ENCODE measurements at regions not wholly inside any gene's neighbourhood (a gene's known extent, or its start where the extent isn't known, plus 50 kb on each side); places are given as distances from the start of the nearest gene placed in this dataset.

- no peaks in the 10 kb centered on the region for H3K9me3 ChIP-seq
- no peak for DNase-seq (ENCODE audit: low spot score in 2 of 2)
- no peak overlapping the region for H3K4me3 ChIP-seq
- no peaks in the 10 kb centered on the region for H3K27me3 ChIP-seq (ENCODE audit: low read depth)
- in situ Hi-C loops (cut with MboI; ENCODE audit: low sequenced_read_pairs) = no loop called here
- H3K36me3 ChIP-seq (replicated peaks) = no peaks in the 10 kb centered on the region
- no peaks in the 10 kb centered on the region for H3K4me1 ChIP-seq
Observed at GRCh38 chr6:6405031-6405430, 84.6 kb upstream of the F13A1 start.

- no peaks in the 10 kb centered on the region for H3K4me1 ChIP-seq
- DNase-seq (ENCODE audit: low spot score in 2 of 2) = no peak
- in situ Hi-C loops (cut with MboI; ENCODE audit: low sequenced_read_pairs) = no loop called here
- H3K4me3 ChIP-seq = no peak overlapping the region
- no peaks in the 10 kb centered on the region for H3K27me3 ChIP-seq (ENCODE audit: low read depth)
- no peaks in the 10 kb centered on the region for H3K36me3 ChIP-seq (replicated peaks)
- H3K9me3 ChIP-seq = no peaks in the 10 kb centered on the region
Observed at GRCh38 chr6:6405997-6406714, 85.7 kb upstream of the F13A1 start.

GRCh38 chr6:6406715-6407070 is 86.2 kb upstream of the F13A1 start:
- H3K4me1 ChIP-seq = no peaks in the 10 kb centered on the region
- H3K36me3 ChIP-seq (replicated peaks) = no peaks in the 10 kb centered on the region
- no peaks in the 10 kb centered on the region for H3K9me3 ChIP-seq
- DNase-seq (ENCODE audit: low spot score in 2 of 2) = no peak
- no peak overlapping the region for H3K4me3 ChIP-seq
- in situ Hi-C loops (cut with MboI; ENCODE audit: low sequenced_read_pairs) = no loop called here
- H3K27me3 ChIP-seq (ENCODE audit: low read depth) = no peaks in the 10 kb centered on the region

GRCh38 chr6:6407071-6407741 is 86.7 kb upstream of the F13A1 start:
- H3K4me3 ChIP-seq = no peak overlapping the region
- no peaks in the 10 kb centered on the region for H3K4me1 ChIP-seq
- DNase-seq (ENCODE audit: low spot score in 2 of 2) = no peak
- in situ Hi-C loops (cut with MboI; ENCODE audit: low sequenced_read_pairs) = no loop called here
- no peaks in the 10 kb centered on the region for H3K36me3 ChIP-seq (replicated peaks)
- H3K27me3 ChIP-seq (ENCODE audit: low read depth) = no peaks in the 10 kb centered on the region
- H3K9me3 ChIP-seq = no peaks in the 10 kb centered on the region

- Histone ChIP-seq H3K9me3 (no peaks in the 10 kb centered on the region), H3K36me3 (replicated peaks) (no peaks in the 10 kb centered on the region), H3K4me1 (no peaks in the 10 kb centered on the region), H3K27me3 (ENCODE audit: low read depth) (no peaks in the 10 kb centered on the region), H3K4me3 (no peak overlapping the region)
- in situ Hi-C loops (cut with MboI; ENCODE audit: low sequenced_read_pairs) = no loop called here
- no peak for DNase-seq (ENCODE audit: low spot score in 2 of 2)
Observed at GRCh38 chr6:6409397-6410030, 89.1 kb upstream of the F13A1 start.

- Histone ChIP-seq H3K27me3 (ENCODE audit: low read depth) (no peaks in the 10 kb centered on the region), H3K4me1 (no peaks in the 10 kb centered on the region), H3K4me3 (no peak overlapping the region), H3K36me3 (replicated peaks) (no peaks in the 10 kb centered on the region), H3K9me3 (no peaks in the 10 kb centered on the region)
- in situ Hi-C loops (cut with MboI; ENCODE audit: low sequenced_read_pairs) = no loop called here
- DNase-seq (ENCODE audit: low spot score in 2 of 2) = no peak
Observed at GRCh38 chr6:6411115-6411514, 90.7 kb upstream of the F13A1 start.

GRCh38 chr6:6412221-6412620 is 91.8 kb upstream of the F13A1 start:
- DNase-seq (ENCODE audit: low spot score in 2 of 2) = no peak

GRCh38 chr6:6412700-6413099 is 92.2 kb upstream of the F13A1 start:
- H3K4me1 ChIP-seq = no peaks in the 10 kb centered on the region
- in situ Hi-C loops (cut with MboI; ENCODE audit: low sequenced_read_pairs) = no loop called here
- no peaks in the 10 kb centered on the region for H3K36me3 ChIP-seq (replicated peaks)
- no peak for DNase-seq (ENCODE audit: low spot score in 2 of 2)
- no peaks in the 10 kb centered on the region for H3K27me3 ChIP-seq (ENCODE audit: low read depth)
- H3K4me3 ChIP-seq = no peak overlapping the region
- no peaks in the 10 kb centered on the region for H3K9me3 ChIP-seq

More at GRCh38 chr6:6412221-6412620, 91.8 kb upstream of the F13A1 start:
- Histone ChIP-seq H3K4me1 (no peaks in the 10 kb centered on the region), H3K4me3 (no peak overlapping the region), H3K27me3 (ENCODE audit: low read depth) (no peaks in the 10 kb centered on the region), H3K9me3 (no peaks in the 10 kb centered on the region), H3K36me3 (replicated peaks) (no peaks in the 10 kb centered on the region)
- in situ Hi-C loops (cut with MboI; ENCODE audit: low sequenced_read_pairs) = no loop called here

GRCh38 chr6:6414931-6415330 is 94.5 kb upstream of the F13A1 start:
- DNase-seq (ENCODE audit: low spot score in 2 of 2) = no peak
- H3K36me3 ChIP-seq (replicated peaks) = no peaks in the 10 kb centered on the region
- in situ Hi-C loops (cut with MboI; ENCODE audit: low sequenced_read_pairs) = no loop called here
- H3K4me3 ChIP-seq = no peak overlapping the region
- H3K4me1 ChIP-seq = no peaks in the 10 kb centered on the region
- H3K9me3 ChIP-seq = no peaks in the 10 kb centered on the region
- H3K27me3 ChIP-seq (ENCODE audit: low read depth) = no peaks in the 10 kb centered on the region

- H3K4me3 ChIP-seq = no peak overlapping the region
- H3K9me3 ChIP-seq = no peaks in the 10 kb centered on the region
- DNase-seq (ENCODE audit: low spot score in 2 of 2) = no peak
- no peaks in the 10 kb centered on the region for H3K4me1 ChIP-seq
- in situ Hi-C loops (cut with MboI; ENCODE audit: low sequenced_read_pairs) = no loop called here
- H3K36me3 ChIP-seq (replicated peaks) = no peaks in the 10 kb centered on the region
- no peaks in the 10 kb centered on the region for H3K27me3 ChIP-seq (ENCODE audit: low read depth)
Observed at GRCh38 chr6:6417475-6417874, 97.0 kb upstream of the F13A1 start.

- DNase-seq (ENCODE audit: low spot score in 2 of 2) = no peak
- in situ Hi-C loops (cut with MboI; ENCODE audit: low sequenced_read_pairs) = no loop called here
- H3K36me3 ChIP-seq (replicated peaks) = no peaks in the 10 kb centered on the region
- no peaks in the 10 kb centered on the region for H3K9me3 ChIP-seq
- H3K4me1 ChIP-seq = no peaks in the 10 kb centered on the region
- no peak overlapping the region for H3K4me3 ChIP-seq
- no peaks in the 10 kb centered on the region for H3K27me3 ChIP-seq (ENCODE audit: low read depth)
Observed at GRCh38 chr6:6418421-6418820, 98.0 kb upstream of the F13A1 start.

- Histone ChIP-seq H3K4me1 (no peaks in the 10 kb centered on the region), H3K36me3 (replicated peaks) (no peaks in the 10 kb centered on the region), H3K9me3 (no peaks in the 10 kb centered on the region), H3K4me3 (no peak overlapping the region), H3K27me3 (ENCODE audit: low read depth) (no peaks in the 10 kb centered on the region)
- in situ Hi-C loops (cut with MboI; ENCODE audit: low sequenced_read_pairs) = no loop called here
- DNase-seq (ENCODE audit: low spot score in 2 of 2) = no peak
Observed at GRCh38 chr6:6420107-6420506, 99.6 kb upstream of the F13A1 start.

GRCh38 chr6:6434151-6434550 is 113.7 kb upstream of the F13A1 start:
- in situ Hi-C loops (cut with MboI; ENCODE audit: low sequenced_read_pairs) = no loop called here

GRCh38 chr6:6434723-6435122 is 114.3 kb upstream of the F13A1 start:
- no peak for DNase-seq (ENCODE audit: low spot score in 2 of 2)
- Histone ChIP-seq H3K4me3 (no peak overlapping the region), H3K27me3 (ENCODE audit: low read depth) (no peaks in the 10 kb centered on the region), H3K36me3 (replicated peaks) (no peaks in the 10 kb centered on the region), H3K9me3 (no peaks in the 10 kb centered on the region), H3K4me1 (no peaks in the 10 kb centered on the region)
- in situ Hi-C loops (cut with MboI; ENCODE audit: low sequenced_read_pairs) = no loop called here

More at GRCh38 chr6:6434151-6434550, 113.7 kb upstream of the F13A1 start:
- no peaks in the 10 kb centered on the region for H3K27me3 ChIP-seq (ENCODE audit: low read depth)
- no peaks in the 10 kb centered on the region for H3K9me3 ChIP-seq
- no peaks in the 10 kb centered on the region for H3K36me3 ChIP-seq (replicated peaks)
- H3K4me3 ChIP-seq = no peak overlapping the region
- DNase-seq (ENCODE audit: low spot score in 2 of 2) = no peak
- no peaks in the 10 kb centered on the region for H3K4me1 ChIP-seq
